Left colon (tissue), 2 donors: ENCODE measurements at regions not wholly inside any gene's neighbourhood (a gene's known extent, or its start where the extent isn't known, plus 50 kb on each side); places are given as distances from the start of the nearest gene placed in this dataset.
A peak's percentile ranks its signal among the peaks of the same experiment; 100 is the strongest.
"Not testable (repeated sequence)": the region's sequence is repeated elsewhere in the genome, so short reads cannot be mapped to it uniquely, and the experiment has no call there.

Source experiments
- ATAC-seq: fragments of 200-7000 bp; cut with Tn5 transposase; one replicate; pipeline ENCODE4 v1.9.1; 2020; ENCODE audit warnings: mild to moderate bottlenecking, moderate library complexity
- DNase-seq, 2 donors: peaks; one replicate each; pipeline ENCODE4 v3.0.0-alpha.2; 2020
- intact Hi-C, 2 donors: fragments of 100-400 bp; cut with DNase I in 1 of 2; cut with micrococcal nuclease in 1 of 2; formaldehyde crosslinking; loops; one replicate each; pipeline versions ENCODE4 v1.11.2 to v1.14.0; 2022; cut with DNase I, micrococcal nuclease
- donor health status: DM: no; HTN: no; CAD: no.
- donor health status: DM: yes; HTN: yes; CAD: no.

DNA sequence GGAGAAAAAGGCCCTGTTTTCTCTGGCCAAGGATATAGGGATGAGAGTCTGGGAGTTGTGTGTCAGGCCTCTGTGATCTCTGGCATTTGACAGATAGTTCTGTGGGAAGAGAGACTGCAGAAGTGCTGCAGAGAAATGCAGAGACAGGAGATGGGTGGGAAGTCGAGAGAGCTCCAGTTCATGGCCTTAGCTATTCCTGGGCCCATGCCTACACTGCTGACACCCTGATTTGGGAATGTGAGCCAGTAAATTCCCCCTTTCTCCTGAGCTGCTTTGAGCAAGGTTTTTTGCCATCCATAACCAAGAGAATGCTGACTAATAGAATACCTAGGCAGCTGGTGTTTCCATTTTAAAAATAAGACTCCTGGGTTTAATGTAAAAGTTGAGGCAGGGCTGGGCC is 59.3 kb downstream of the EBLN2 start:
- intact Hi-C loops: no loop called here
- no peak for ATAC-seq

DNA sequence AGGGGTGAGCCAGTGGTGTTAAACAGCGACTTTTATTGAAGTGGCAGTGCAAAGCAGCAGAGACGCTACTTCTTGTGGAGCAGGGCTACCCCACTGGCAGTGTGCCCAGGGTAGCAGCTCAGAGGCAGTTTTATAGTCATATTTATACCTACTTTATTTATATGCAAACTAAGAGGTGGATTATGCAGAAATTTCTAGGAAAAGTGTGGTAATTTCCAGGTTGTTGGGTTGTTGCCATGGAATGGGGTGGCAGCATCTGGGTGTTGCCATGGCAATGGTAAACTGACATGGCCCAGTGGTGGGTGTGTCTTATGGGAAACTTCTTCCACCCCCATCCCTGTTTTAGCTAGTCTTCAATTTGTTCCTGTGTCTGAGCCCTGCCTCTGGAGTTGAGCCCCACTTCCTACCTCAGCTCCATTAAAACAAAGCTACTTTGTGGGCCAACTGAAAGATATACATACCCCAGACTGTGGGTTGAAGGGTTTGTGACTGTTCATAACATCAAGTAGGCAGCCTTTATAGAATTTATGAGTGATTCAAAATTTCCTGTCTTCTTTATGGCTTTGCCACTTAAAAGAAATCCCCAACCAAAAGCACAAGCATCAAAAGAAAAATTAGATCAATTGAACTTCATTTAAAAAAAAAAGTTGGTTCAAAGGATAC is 60.3 kb downstream of the EBLN2 start:
- DNase-seq: no peak
- intact Hi-C loops: no loop called here
- ATAC-seq: no peak

More for the DNA sequence above, 59.3 kb downstream of the EBLN2 start:
- no peak for DNase-seq

DNA sequence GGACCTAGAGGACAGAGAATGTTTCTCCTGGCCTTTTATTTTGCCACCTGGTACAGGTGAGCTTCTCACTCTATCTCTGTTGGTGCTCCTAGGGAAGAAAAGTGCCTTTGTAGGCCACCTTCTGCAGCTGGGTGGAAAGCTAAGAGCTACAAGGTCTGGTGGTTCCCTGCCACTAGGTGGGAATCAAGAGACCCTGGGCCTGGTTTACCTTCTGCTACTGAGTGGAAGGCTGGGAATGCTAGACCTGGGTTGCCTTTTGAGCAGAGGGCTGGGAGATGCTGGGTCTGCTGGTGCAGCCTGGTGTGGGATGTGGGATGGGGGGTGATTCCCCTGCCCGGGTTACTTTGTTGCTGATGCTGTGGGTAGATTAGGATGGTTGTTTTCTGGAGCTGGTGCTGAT is 72.6 kb downstream of the EBLN2 start:
- DNase-seq (no peak), ATAC-seq (no peak)
- intact Hi-C loops: no loop called here

DNA sequence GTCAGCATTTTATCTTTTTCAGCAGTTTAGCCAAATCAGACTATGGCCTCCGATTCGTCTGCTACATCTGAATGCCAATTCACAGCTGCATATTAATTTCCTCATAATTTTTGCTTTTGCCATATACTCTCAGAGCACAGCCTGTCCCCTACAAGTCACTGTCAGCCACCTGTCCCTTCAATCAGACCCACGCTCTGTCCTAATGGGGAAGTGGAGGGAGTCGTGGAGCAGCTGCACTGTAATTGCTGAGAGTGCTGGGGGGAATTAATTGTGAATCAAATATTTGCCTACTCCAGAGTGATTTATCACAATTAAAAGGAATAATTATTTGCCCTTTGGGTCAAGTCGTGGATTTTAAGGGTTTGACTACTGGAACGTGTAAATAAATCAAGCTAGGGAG is 75.5 kb downstream of the EBLN2 start:
- intact Hi-C loops: no loop called here
- no peak for ATAC-seq

DNA sequence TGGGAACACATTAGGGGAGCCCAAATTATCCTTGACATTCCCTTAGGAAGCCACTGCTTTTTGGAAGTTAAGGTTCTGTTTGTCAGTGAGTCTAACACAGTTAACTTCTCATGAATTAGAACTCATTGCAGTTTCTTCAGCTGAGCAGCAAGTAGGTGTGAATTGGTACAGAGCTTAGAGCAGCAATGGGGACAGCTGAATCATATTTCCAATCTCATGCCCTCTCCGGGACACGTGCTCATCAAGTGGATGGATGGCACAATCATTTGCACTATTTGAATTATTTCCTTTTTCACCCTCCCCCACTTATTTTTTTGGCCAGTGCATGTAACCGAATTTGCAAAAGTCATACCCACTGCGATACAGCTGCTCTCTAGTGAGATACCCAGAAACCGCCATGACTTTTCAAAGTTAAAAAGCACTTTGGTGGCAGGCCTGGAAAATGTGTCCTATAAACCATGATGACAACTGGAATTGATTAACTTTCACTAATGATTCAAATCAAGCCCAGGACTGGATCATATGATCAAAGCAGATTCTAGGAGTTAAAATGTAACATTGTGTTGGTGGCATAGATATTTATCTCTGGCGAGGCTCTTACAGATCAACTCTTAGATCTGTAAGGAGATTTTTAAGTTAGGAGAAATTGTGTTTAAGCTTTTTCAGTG is 76.4 kb downstream of the EBLN2 start:
- intact Hi-C loops: no loop called here
- DNase-seq: no peak
- no peak for ATAC-seq

More for the DNA sequence above, 75.5 kb downstream of the EBLN2 start:
- no peak for DNase-seq

DNA sequence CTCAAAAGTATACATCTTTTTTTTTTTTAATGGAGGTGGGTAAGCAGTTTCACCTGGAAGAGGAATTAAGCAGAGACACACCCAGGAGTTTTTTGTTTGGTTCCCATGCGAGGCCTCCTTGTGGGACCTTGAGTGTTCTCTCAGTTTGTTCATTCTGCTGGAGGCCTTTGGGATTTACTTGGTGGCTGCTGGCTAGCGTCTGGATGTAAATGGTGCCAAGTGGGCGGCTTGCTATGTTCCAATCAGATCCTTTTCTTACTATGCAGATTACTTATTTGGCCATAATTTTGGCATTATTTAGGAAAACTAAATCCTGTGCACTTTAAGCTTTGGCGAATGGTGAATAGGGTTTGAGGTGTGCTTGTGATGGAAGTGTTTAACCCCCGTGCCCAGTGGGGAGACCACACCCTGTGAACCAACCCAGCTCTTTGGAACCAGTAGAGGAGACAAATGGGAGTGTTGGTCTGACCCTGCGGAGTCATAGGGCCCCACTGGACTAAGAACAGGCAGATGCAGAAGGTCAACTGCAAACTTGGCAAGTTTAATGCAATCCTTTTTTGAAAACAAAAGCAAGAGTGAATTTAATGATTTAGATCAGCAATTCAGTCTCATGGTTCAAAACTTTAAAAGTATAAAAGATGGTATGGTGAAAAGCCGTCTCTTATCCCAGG is 79.4 kb downstream of the EBLN2 start:
- intact Hi-C loops: no loop called here
- no peak for ATAC-seq

DNA sequence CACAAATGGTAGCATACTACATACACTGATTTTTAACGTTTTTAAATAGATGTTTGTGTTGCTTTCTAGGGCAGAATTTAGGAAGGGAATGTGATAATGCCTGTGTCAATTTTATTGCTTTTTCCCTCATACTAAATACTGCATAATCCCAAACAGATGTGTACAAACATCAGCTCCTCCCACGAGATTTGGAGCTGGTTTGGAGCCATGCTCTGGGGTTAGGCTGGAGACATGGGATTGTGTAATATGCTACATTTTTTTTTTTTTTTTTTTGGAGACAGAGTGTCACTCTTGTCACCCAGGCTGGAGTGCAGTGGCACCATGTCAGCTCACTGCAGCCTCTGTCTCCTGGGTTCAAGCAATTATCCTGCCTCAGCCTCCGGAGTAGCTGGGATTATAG is 80.1 kb downstream of the EBLN2 start:
- intact Hi-C loops: no loop called here
- ATAC-seq: no peak
- DNase-seq: no peak

More for the DNA sequence above, 79.4 kb downstream of the EBLN2 start:
- DNase-seq: no peak

DNA sequence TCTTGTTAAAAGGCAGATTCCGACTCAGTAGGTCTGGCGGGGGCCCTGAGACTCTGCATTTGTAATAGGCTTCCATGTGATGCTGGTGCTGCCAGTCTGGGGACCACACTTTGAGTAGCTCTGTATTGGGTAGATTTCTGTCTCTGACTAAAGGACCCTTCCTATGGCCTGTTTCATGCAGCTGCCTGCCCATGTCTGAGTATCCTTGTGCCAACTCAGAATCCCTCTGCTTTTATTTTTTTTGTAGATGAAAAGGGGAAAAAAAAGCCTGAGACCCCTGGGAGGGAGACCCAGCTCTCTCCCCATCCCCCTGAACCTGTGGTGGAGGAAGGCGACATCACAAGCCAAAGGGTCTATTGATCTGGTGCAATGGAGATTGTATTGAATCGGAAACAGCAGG is 81.9 kb downstream of the EBLN2 start:
- intact Hi-C loops: no loop called here
- DNase-seq (no peak), ATAC-seq (no peak)

DNA sequence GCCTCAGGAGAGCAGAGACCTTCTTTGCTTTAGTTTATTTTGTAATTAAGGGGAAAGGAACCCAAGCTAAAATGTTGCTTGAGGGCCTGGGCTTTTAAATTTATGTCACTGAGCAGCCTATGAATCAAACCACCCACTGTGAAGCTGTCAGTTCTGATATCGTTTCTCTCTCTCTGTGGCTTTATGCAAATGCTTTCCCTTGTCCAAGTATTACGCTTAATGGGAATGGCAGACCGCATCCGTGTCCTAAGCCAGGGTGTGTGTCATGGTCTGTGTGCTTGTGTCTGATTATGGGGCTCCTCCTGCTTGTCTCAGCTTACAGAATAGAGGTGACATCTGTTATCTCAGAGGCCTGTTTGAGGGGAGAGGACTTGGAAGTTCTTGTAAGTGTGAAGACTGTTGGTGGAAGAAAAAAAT is 82.4 kb downstream of the EBLN2 start:
- DNase-seq (no peak), ATAC-seq (no peak)
- intact Hi-C loops: no loop called here

DNA sequence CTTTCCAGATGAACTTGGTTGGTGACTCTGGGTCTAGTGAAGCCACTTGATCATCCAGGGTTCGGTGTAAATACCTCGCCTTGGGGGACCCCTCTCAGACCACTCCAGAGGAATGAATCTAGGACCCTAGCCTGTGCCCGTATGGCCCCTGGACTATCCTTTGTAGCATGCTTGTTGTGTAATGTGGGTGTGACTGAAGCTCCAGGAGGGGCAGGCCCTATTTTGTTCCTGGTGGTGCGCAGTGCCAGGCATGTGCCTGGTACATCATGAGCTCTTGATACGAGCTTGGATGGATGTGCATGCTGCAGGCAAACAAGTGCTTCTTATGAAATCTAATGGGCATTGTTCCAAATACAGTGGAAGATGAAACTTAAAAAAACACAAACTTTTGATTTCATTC is 82.8 kb downstream of the EBLN2 start:
- intact Hi-C loops: no loop called here
- ATAC-seq (no peak), DNase-seq (no peak)

DNA sequence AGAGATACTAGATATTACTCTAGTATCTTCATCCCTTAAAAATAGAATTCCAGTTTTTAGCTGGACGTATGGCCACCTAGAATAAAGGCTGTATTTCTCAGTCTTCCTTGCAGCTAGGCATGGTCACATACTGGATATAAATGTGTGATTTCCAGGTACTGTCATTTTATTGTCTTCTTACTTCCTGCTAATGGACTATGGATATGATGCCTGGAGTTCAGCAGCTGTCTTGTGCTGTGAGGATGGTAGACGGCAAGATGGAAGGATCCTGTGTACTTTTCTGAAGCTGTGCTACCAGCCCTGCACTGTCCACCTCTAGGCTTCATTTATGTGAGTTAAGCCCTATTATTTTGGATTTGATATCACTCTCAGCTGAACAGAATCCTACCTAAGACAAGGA is 83.4 kb downstream of the EBLN2 start:
- DNase-seq (no peak), ATAC-seq (no peak)
- intact Hi-C loops: no loop called here

DNA sequence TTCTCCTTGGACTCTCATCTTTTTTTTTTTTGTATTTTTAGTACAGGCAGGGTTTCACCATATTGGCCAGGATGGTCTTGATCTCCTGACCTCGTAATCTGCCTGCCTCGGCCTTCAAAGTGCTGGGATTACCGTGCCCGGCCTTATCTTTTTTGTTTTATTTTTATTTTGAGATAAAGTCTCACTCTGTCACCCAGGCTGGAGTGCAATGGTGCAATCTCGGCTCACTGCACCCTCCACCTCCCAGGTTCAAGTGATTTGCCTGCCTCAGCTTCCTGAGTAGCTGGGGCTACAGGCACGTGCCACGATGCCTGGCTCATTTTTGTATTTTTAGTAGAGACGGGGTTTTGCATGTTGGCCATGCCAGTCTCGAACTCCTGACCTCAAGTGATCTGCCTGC is 86.0 kb downstream of the EBLN2 start:
- intact Hi-C loops, ATAC-seq: not testable (repeated sequence)

DNA sequence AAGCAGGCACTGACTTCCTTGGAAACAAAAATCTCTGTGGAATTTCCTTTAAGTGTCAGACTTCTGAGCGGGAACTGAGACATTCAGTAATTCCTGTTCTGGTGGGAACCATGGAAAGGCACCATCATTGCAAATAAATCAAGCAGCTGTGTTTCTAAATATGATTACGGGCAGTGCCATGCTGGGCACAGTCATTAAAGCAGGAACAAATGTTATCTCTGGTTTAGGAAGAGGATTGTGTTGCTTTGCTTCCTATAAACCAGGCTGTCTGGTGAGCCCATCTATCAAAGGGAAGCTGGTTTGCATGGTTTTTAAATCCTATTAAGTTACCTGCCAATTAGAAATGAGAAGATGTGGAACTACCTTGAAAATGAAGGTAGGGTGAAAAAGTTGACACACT is 86.7 kb downstream of the EBLN2 start:
- intact Hi-C loops: no loop called here
- no peak for DNase-seq
- no peak for ATAC-seq

More for the DNA sequence above, 86.0 kb downstream of the EBLN2 start:
- not testable (repeated sequence) for DNase-seq

DNA sequence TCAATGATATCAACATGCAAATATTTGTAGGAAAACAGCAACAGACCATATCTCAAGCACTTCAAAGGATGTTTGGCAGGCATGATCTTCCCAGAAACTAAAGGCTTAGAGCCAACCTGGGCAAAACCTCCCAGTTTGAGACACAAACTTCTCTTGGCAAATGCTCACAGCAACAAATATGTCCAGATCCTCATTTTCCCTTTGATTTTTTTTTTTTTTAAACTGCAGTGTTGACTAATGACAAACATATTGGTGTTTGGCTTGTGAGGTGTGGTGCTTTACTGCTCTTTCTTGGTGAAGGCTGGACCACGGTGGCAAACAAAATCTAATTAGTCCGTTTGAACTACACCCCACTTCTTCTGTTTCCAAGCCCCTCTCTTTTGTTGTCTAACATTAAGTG is 87.2 kb downstream of the EBLN2 start:
- DNase-seq (no peak), ATAC-seq (peak; percentile 77)
- intact Hi-C loops: no loop called here

DNA sequence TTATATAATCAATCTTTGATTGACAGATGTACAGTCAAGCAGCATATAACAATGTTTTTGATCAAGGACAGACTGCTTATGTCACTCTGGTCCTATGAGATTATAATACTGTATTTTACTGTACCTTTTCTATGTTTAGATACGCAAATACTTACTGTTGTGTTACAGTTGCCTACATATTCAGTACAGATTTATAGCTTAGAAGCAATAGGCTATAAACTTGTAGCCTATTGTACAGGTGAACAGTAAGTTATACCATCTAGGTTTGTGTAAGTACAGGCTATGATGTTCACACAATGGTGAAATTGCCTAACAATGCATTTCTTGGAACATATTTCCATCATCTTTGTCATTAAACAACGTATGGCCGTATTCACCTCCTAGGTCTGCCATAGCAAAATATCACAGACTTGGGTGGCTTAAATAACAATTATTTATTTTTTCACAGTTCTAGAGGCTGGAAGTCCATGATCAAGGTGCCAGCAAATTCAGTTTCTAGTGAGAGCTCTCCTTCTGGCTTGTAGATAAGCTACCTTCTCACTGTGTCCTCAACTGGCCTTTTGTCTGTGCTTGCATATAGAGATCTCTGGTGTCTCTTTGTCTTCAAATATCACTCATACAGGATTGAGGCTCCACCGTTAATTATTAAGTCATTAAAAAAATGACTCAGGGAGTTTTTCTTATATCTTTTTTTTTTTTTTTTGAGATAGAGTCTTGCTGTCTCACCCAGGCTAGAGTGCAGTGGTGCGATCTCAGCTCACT is 89.1 kb downstream of the EBLN2 start:
- DNase-seq: no peak
- intact Hi-C loops: no loop called here
- peak; percentile 57 for ATAC-seq

DNA sequence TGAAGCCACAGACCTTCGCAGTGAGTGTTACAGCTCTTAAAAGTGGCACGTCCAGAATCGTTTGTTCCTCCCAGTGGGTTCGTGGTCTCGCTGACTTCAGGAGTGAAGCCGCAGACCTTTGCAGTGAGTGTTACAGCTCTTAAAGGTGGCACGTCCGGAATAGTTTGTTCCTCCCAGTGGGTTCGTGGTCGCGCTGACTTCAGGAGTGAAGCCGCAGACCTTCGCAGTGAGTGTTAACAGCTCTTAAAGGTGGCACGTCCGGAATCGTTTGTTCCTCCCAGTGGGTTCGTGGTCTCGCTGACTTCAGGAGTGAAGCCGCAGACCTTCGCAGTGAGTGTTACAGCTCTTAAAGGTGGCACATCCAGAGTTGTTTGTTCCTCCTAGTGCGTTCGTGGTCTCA is 91.1 kb downstream of the EBLN2 start:
- ATAC-seq, intact Hi-C loops, DNase-seq: not testable (repeated sequence)

DNA sequence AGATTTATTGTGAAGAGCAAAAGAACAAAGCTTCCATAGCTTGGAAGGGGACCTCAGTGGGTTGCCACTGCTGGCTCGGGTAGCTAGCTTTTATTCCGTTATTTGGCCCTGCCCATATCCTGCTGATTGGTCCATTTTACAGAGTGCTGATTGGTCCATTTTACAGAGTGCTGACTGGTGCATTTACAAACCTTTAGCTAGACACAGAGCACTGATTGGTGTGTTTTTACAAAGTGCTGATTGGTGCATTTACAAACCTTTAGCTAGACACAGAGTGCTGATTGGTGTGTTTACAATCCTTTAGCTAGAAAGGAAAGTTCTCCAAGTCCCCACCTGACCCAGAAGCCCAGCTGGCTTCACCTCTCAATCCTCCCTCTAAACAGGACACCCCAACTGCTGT is 91.6 kb downstream of the EBLN2 start:
- ATAC-seq, DNase-seq, intact Hi-C loops: not testable (repeated sequence)

DNA sequence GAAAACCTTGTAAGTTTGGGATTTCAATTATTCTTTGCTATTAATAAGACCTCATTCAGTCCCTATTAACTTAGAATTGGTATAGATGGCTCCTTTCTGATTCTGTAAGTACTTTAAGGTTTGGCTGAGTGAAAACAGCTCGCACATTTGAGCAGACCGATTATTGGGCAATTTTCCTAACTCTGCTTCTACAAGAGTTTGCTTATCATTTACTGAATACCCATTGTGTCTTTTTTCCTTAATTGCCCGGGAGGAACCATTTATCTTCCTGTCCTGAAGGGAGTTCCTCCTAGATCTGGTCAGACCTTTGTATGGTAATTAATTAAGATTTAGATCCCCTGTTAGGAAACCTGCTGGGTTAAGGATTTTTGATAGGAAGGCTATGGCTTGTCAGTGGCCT is 92.8 kb downstream of the EBLN2 start:
- DNase-seq, intact Hi-C loops: not testable (repeated sequence)

DNA sequence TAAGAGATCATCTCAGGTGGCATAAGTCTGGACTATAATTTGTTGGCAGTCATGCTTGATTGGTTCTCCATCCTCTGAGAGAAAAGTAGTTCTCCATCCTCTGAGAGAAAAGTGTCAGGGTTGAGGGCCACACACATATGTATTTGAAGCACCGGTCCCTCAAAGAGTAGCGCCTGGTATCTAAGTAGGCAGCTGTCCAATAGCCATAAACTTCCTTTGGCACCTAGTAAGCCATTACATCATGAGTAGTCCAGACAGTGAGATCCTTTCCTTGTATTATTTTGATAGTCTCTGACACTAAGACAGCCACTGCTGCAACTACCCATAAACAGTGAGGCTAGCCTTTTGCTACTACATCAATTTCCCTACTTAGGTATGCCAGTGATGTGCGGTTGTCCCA is 94.0 kb downstream of the EBLN2 start:
- ATAC-seq, intact Hi-C loops: not testable (repeated sequence)
- peak in 1 of 2 donors; percentile 8 for DNase-seq

More for the DNA sequence above, 92.8 kb downstream of the EBLN2 start:
- ATAC-seq: not testable (repeated sequence)
